ENCODE measurements at regions not wholly inside any gene's neighbourhood (a gene's known extent, or its start where the extent isn't known, plus 50 kb on each side); places are given as distances from the start of the nearest gene placed in this dataset.

GRCh38 chr6:156185113-156185512, 592.1 kb upstream of the ARID1B start:
- TF ChIP-seq TCF4 (CRISPR knock-in tag; IDR thresholded peaks at IDR 0.05; ENCODE audit: borderline replicate concordance) = no peak
- no peak for TF ChIP-seq SNAI2 (CRISPR knock-in tag; IDR thresholded peaks at IDR 0.05)
- no peak for TF ChIP-seq PATZ1 (CRISPR knock-in tag; IDR thresholded peaks at IDR 0.05; ENCODE audit: borderline replicate concordance)
- TF ChIP-seq ARNTL (CRISPR knock-in tag; IDR thresholded peaks at IDR 0.05; ENCODE audit: borderline replicate concordance, low read depth) = no peak
- TF ChIP-seq ZFP30 (CRISPR knock-in tag; IDR thresholded peaks at IDR 0.05) = no peak
- no peak for TF ChIP-seq CSDC2 (CRISPR knock-in tag; IDR thresholded peaks at IDR 0.05)
- no peak for TF ChIP-seq TOX (CRISPR knock-in tag; IDR thresholded peaks at IDR 0.05; ENCODE audit: borderline replicate concordance)
- TF ChIP-seq ZFP3 (CRISPR knock-in tag; IDR thresholded peaks at IDR 0.05) = no peak
- TF ChIP-seq GLIS3 (CRISPR knock-in tag; IDR thresholded peaks at IDR 0.05) = no peak
- TF ChIP-seq ZNF70 (CRISPR knock-in tag; IDR thresholded peaks at IDR 0.05) = no peak
- TF ChIP-seq ZNF8 (CRISPR knock-in tag; IDR thresholded peaks at IDR 0.05) = no peak
- no peak for TF ChIP-seq OSR1 (CRISPR knock-in tag; IDR thresholded peaks at IDR 0.05)
